Transverse colon (tissue), 4 donors: ENCODE measurements at regions not wholly inside any gene's neighbourhood (a gene's known extent, or its start where the extent isn't known, plus 50 kb on each side); places are given as distances from the start of the nearest gene placed in this dataset.
"Not testable (repeated sequence)": the region's sequence is repeated elsewhere in the genome, so short reads cannot be mapped to it uniquely, and the experiment has no call there.

Experiments used
- DNase-seq: peaks from one replicate; pipeline ENCODE4 v3.0.0-alpha.2; 2019
- H3K27ac ChIP-seq, 4 donors: fragments of 200-600 bp; sonication (generic); 2 replicates each; pipeline ENCODE4 v1.5.1; 2016 to 2018; ENCODE audit warnings: inconsistent platforms in 4 of 4
- H3K27me3 ChIP-seq: fragments of 200-600 bp; sonication (generic); 2 replicates; pipeline ENCODE4 v1.5.1; 2017; ENCODE audit warnings: inconsistent platforms
- H3K36me3 ChIP-seq, 4 donors: fragments of 200-600 bp; sonication (generic); 2 replicates each; pipeline ENCODE4 v1.5.1; 2017 to 2019; ENCODE audit warnings: inconsistent platforms in 4 of 4
- H3K4me1 ChIP-seq, 4 donors: fragments of 200-600 bp; sonication (generic); 2 replicates each; pipeline ENCODE4 v1.5.1; 2017 to 2020; ENCODE audit warnings: inconsistent platforms in 4 of 4
- H3K4me3 ChIP-seq, 4 donors: fragments of 200-600 bp; sonication (generic); 1 replicate in 1 of 4; 2 replicates in 3 of 4; pipeline versions ENCODE4 v1.5.1 to v1.6.1; 2017 to 2019; ENCODE audit warnings: inconsistent platforms in 4 of 4
- H3K9me3 ChIP-seq, 2 donors: fragments of 200-600 bp; sonication (generic); 2 replicates each; pipeline ENCODE4 v1.5.1; 2017 to 2019; ENCODE audit warnings: inconsistent platforms in 2 of 2
- EP300 ChIP-seq: sonication (generic); formaldehyde crosslinking; IDR thresholded peaks from one replicate; pipeline ENCODE4 v1.6.1; 2017; ENCODE audit warnings: antibody characterized with exemption, low read depth
- POLR2A ChIP-seq: fragments of 450-650 bp; IDR thresholded peaks from one replicate; pipeline ENCODE4 v1.6.1; 2016; ENCODE audit warnings: antibody characterized with exemption, mild to moderate bottlenecking, moderate library complexity
- POLR2AphosphoS5 ChIP-seq, 3 donors: sonication (generic); formaldehyde crosslinking; IDR thresholded peaks; one replicate each; pipeline ENCODE4 v1.6.1; 2016; ENCODE audit warnings: antibody characterized with exemption in 3 of 3
- WGBS, 2 donors: methylation state at CpG; one replicate each; pipeline ENCODE4 v1.1.5; 2018; ENCODE audit warnings: low coverage in 1 of 2; 5-methylcytosine and 5-hydroxymethylcytosine counted together
- in situ Hi-C, 4 donors: fragments of 200-750 bp; cut with MboI; loops; one replicate each; pipeline versions ENCODE4 v1.15.0 to v1.15.1; 2017; ENCODE audit warnings: low sequenced_read_pairs in 3 of 4, low pct_ligation_motif_present in 1 of 4, low pct_unique_long_range_greater_than_20kb in 1 of 4
- intact Hi-C: fragments of 100-400 bp; cut with DNase I; formaldehyde crosslinking; loops from one replicate; pipeline ENCODE4 v1.15.1; 2023; ENCODE audit warnings: low total_unique reads
- small RNA-seq, 4 donors: library from RNA; depleted of rRNA; stranded (forward); fragments of <200 nt; gene quantifications; one replicate each; pipeline ENCODE3, GENCODE V24; 2016
- TF ChIP-seq, protein P1 (sequence below), 5 experiments: fragments of 200-600 bp in 3 of 5; fragments of 450-650 bp in 2 of 5; sonication (generic) in 3 of 5; IDR thresholded peaks; 1 replicate in 2 of 5; 2 replicates in 3 of 5; pipeline ENCODE4 v1.5.1; 2016 to 2017; ENCODE audit warnings: antibody characterized with exemption in 5 of 5, inconsistent platforms in 3 of 5, mild to moderate bottlenecking in 2 of 5, moderate library complexity in 1 of 5

DNA sequence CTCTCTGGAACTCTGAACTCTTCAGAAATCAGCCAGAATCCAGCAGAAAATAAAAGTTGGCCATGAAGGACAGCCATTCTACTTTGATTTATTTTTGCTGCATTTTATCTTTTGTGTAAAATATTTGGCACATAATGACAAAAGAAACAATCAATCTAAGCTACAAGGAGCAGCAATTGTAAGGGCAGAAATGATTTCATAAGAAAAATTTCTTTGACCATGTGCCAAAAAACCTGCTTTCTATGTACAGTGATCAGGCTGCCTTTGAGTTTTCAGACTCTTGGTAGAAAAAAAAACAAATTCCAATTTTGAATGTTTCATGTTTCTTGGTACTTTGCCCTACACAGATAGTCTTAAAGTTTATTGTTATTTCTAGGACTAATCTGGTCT, 69.8 kb upstream of the SLC1A3 start:
- Histone ChIP-seq H3K27ac (no peak overlapping the region), H3K9me3 (no peaks in the 10 kb centered on the region), H3K27me3 (no peaks in the 10 kb centered on the region), H3K36me3 (no peaks in the 10 kb centered on the region), H3K4me1 (no peaks in the 10 kb centered on the region), H3K4me3 (no peak overlapping the region)
- in situ Hi-C loops = no loop called here
- intact Hi-C loops = no loop called here
- DNase-seq = no peak
- TF ChIP-seq EP300 (no peak), POLR2AphosphoS5 (IDR thresholded peaks at IDR 0.05) (no peak), POLR2A (no peak)
- TF ChIP-seq, protein P1, sequence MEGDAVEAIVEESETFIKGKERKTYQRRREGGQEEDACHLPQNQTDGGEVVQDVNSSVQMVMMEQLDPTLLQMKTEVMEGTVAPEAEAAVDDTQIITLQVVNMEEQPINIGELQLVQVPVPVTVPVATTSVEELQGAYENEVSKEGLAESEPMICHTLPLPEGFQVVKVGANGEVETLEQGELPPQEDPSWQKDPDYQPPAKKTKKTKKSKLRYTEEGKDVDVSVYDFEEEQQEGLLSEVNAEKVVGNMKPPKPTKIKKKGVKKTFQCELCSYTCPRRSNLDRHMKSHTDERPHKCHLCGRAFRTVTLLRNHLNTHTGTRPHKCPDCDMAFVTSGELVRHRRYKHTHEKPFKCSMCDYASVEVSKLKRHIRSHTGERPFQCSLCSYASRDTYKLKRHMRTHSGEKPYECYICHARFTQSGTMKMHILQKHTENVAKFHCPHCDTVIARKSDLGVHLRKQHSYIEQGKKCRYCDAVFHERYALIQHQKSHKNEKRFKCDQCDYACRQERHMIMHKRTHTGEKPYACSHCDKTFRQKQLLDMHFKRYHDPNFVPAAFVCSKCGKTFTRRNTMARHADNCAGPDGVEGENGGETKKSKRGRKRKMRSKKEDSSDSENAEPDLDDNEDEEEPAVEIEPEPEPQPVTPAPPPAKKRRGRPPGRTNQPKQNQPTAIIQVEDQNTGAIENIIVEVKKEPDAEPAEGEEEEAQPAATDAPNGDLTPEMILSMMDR (IDR thresholded peaks at IDR 0.05) = no peak

DNA sequence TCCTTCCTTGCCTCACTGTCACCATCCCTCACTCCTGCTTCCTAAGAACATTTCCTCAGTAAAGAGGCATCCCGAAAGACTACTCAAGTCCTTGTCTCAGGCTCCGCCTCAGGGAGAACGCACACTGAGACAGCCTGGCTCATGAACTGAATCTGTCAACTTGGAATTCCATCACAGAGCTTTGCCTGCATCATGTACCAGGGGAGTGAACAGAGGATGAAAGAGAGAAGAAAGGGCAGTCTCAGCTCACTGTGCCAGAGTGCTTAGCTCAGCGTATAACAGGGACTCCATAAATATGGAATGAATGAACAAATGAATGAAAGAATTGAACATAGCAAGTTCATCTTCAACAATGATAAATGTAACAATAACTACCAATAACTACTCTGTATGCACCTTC, 68.7 kb upstream of the SLC1A3 start:
- Histone ChIP-seq H3K4me3 (no peak overlapping the region), H3K27me3 (no peaks in the 10 kb centered on the region), H3K9me3 (no peaks in the 10 kb centered on the region), H3K36me3 (no peaks in the 10 kb centered on the region), H3K4me1 (no peaks in the 10 kb centered on the region), H3K27ac (no peak overlapping the region)
- no peak for TF ChIP-seq EP300
- no peak for TF ChIP-seq POLR2AphosphoS5 (IDR thresholded peaks at IDR 0.05)
- no peak for TF ChIP-seq POLR2A
- TF ChIP-seq, protein P1 (IDR thresholded peaks at IDR 0.05) = no peak
- in situ Hi-C loops (no loop called here), intact Hi-C loops (no loop called here)
- WGBS, 2 donors = 72 to 87% methylated on average over 3 to 4 of the region's 4 CpGs
- DNase-seq = no peak

DNA sequence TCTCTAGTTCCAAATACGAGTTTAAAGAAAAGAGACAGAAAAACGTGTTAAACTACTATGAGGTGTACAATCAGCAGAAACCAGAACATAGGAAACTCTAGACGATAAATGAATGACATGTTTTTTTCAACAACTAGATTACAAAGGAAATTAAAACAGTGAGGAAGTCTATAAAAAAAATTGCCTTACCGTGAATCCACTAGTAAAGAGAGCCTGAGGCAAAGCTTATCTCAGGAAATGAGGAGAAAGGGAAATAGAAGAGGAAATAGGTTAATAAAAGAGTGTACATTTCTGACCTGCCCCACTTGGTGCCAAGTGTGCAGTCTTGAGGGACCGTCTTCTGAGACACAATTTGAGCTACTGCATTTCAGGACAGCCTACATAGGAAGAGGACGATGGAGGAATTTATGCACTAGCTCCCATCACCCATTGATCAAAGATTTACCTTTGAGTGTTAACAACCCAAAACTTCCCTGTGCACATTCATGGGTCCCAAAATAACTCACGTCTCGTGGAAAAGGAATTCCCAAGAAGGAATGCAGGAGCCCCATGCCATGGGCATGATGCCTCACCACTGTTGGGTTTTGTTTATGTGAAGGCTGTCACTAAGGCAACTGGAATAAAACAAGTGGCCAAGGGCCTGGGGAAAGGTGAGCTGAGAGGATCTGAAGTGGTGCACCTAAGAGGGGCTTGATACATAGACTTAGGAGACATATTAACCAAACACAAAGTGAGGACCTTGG, 53.6 kb upstream of the SLC1A3 start:
- Histone ChIP-seq H3K27ac (no peak overlapping the region), H3K4me3 (no peak overlapping the region), H3K4me1 (no peaks in the 10 kb centered on the region), H3K27me3 (no peaks in the 10 kb centered on the region), H3K36me3 (no peaks in the 10 kb centered on the region), H3K9me3 (no peaks in the 10 kb centered on the region)
- intact Hi-C loops = no loop called here
- TF ChIP-seq POLR2A (no peak), POLR2AphosphoS5 (IDR thresholded peaks at IDR 0.05) (no peak), EP300 (no peak)
- TF ChIP-seq, protein P1 (IDR thresholded peaks at IDR 0.05) = no peak
- in situ Hi-C loops = no loop called here
- DNase-seq = no peak
- WGBS, 2 donors = 64 to 74% methylated on average over 5 to 8 of the region's 8 CpGs

DNA sequence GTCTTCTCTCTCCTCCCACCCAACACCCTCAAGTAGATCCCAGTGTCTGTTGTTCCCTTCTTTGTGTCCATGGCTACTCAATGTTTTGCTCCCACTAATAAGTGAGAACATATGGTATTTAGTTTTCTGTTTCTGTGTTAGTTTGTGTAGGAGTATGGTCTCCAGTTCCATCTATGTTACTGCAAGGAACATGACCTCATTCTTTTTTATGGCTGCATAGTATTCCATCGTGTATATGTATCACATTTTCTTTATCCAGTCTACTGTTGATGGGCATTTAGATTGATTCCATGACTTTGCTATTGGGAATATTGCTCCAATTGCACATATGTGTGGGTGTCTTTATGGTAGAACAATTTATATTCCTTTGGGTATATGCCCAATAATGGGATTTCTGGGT, 51.4 kb upstream of the SLC1A3 start:
- WGBS, 2 donors = 85 to 91% methylated on average over 1 of the region's 1 CpG
- H3K4me1 ChIP-seq, H3K9me3 ChIP-seq, H3K4me3 ChIP-seq, intact Hi-C loops, in situ Hi-C loops, H3K36me3 ChIP-seq, DNase-seq, H3K27ac ChIP-seq, H3K27me3 ChIP-seq: not testable (repeated sequence)

Small RNA genes lying in the stretch of these regions (small RNA-seq; reads per million reads assigned to genes)
- gene RNA5SP181 = 0 reads per million in 4 donors
